Lower leg skin (tissue), 4 donors: ENCODE measurements at regions not wholly inside any gene's neighbourhood (a gene's known extent, or its start where the extent isn't known, plus 50 kb on each side); places are given as distances from the start of the nearest gene placed in this dataset.

Source experiments
- DNase-seq, 2 donors: peaks; one replicate each; pipeline ENCODE4 v3.0.0-alpha.2; 2019; ENCODE audit warnings: low spot score in 2 of 2
- H3K4me3 ChIP-seq: fragments of 200-600 bp; sonication (generic); 2 replicates; pipeline ENCODE4 v1.5.1; 2017; ENCODE audit warnings: mild to moderate bottlenecking, low read depth; ENCODE audit not compliant: poor library complexity, severe bottlenecking
- CTCF ChIP-seq, 3 donors: fragments of 450-650 bp; IDR thresholded peaks; one replicate each; pipeline ENCODE4 v1.5.1; 2016; ENCODE audit warnings: antibody characterized with exemption in 3 of 3, mild to moderate bottlenecking in 3 of 3, moderate library complexity in 2 of 3
- POLR2A ChIP-seq, 2 donors: fragments of 450-650 bp; IDR thresholded peaks; one replicate each; pipeline ENCODE4 v1.6.1; 2016 to 2017; ENCODE audit warnings: antibody characterized with exemption in 2 of 2, mild to moderate bottlenecking in 1 of 2, moderate library complexity in 1 of 2
- WGBS, 2 donors: methylation state at CpG; one replicate each; pipeline ENCODE4 v1.1.5; 2018; 5-methylcytosine and 5-hydroxymethylcytosine counted together
- intact Hi-C: fragments of 100-400 bp; cut with DNase I; formaldehyde crosslinking; loops from one replicate; pipeline ENCODE4 v1.15.0; 2023; ENCODE audit warnings: low total_unique reads

GRCh38 chr10:90328459-90328858 is 529.4 kb downstream of the HTR7 start:
- 72 to 75% methylated on average over 1 of the region's 1 CpG for WGBS, 2 donors
- no peak for DNase-seq
- intact Hi-C loops = no loop called here
- H3K4me3 ChIP-seq = no peak overlapping the region
- TF ChIP-seq POLR2A (IDR thresholded peaks at IDR 0.05) (no peak), CTCF (IDR thresholded peaks at IDR 0.05) (no peak)

GRCh38 chr10:90328896-90329295 is 528.9 kb downstream of the HTR7 start:
- H3K4me3 ChIP-seq = no peak overlapping the region
- intact Hi-C loops = no loop called here
- no peak for TF ChIP-seq POLR2A (IDR thresholded peaks at IDR 0.05)
- TF ChIP-seq CTCF (IDR thresholded peaks at IDR 0.05) = no peak
- DNase-seq = no peak
- 90% methylated on average over 1 of the region's 1 CpG for WGBS, 2 donors

- no peak for TF ChIP-seq POLR2A (IDR thresholded peaks at IDR 0.05)
- H3K4me3 ChIP-seq = no peak overlapping the region
- intact Hi-C loops = no loop called here
- DNase-seq = no peak
- WGBS, 2 donors = 56 to 65% methylated on average over 1 of the region's 1 CpG
Measured at GRCh38 chr10:90337316-90337715, 520.5 kb downstream of the HTR7 start.

- intact Hi-C loops = no loop called here
- no peak for DNase-seq
- no peak overlapping the region for H3K4me3 ChIP-seq
- TF ChIP-seq CTCF (IDR thresholded peaks at IDR 0.05) = no peak
- no peak for TF ChIP-seq POLR2A (IDR thresholded peaks at IDR 0.05)
Measured at GRCh38 chr10:90342480-90342879, 515.4 kb downstream of the HTR7 start.

- no peak overlapping the region for H3K4me3 ChIP-seq
- TF ChIP-seq POLR2A (IDR thresholded peaks at IDR 0.05) (no peak), CTCF (IDR thresholded peaks at IDR 0.05) (no peak)
- intact Hi-C loops = no loop called here
- DNase-seq = no peak
Measured at GRCh38 chr10:90344226-90344625, 513.6 kb downstream of the HTR7 start.

- intact Hi-C loops = no loop called here
- DNase-seq = no peak
- TF ChIP-seq POLR2A (IDR thresholded peaks at IDR 0.05) (no peak), CTCF (IDR thresholded peaks at IDR 0.05) (no peak)
- H3K4me3 ChIP-seq = no peak overlapping the region
- WGBS, 2 donors = 77 to 92% methylated on average over 2 of the region's 2 CpGs
Measured at GRCh38 chr10:90347239-90347638, 510.6 kb downstream of the HTR7 start.
